ENCODE measurements at regions not wholly inside any gene's neighbourhood (a gene's known extent, or its start where the extent isn't known, plus 50 kb on each side); places are given as distances from the start of the nearest gene placed in this dataset.

DNA sequence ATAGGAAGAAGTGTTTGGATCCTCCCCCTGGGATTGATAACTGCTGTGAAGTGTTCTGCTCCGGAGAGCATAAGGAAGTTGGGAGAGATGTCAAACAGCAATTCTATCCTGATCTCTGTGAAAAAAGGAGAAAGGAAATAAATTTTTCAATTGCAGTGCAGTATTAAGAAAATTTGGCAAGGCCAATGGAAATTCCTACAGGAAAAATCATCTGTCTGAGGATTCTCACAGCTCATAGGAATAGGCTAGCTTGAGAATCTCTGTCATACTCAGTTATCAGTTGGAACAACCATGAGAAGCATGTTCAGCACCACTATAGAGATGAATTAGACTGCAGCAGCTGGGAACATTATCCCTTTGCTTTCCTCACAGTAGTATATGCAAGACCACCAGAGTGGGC lies 1238.9 kb upstream of the MIR17HG start:
- TF ChIP-seq, protein P1, sequence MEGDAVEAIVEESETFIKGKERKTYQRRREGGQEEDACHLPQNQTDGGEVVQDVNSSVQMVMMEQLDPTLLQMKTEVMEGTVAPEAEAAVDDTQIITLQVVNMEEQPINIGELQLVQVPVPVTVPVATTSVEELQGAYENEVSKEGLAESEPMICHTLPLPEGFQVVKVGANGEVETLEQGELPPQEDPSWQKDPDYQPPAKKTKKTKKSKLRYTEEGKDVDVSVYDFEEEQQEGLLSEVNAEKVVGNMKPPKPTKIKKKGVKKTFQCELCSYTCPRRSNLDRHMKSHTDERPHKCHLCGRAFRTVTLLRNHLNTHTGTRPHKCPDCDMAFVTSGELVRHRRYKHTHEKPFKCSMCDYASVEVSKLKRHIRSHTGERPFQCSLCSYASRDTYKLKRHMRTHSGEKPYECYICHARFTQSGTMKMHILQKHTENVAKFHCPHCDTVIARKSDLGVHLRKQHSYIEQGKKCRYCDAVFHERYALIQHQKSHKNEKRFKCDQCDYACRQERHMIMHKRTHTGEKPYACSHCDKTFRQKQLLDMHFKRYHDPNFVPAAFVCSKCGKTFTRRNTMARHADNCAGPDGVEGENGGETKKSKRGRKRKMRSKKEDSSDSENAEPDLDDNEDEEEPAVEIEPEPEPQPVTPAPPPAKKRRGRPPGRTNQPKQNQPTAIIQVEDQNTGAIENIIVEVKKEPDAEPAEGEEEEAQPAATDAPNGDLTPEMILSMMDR (IDR thresholded peaks at IDR 0.05): no peak
- no peak for TF ChIP-seq POLR2AphosphoS5 (IDR thresholded peaks at IDR 0.05)

Measured in prostate gland (tissue), 2 donors.